ENCODE measurements at regions not wholly inside any gene's neighbourhood (a gene's known extent, or its start where the extent isn't known, plus 50 kb on each side); places are given as distances from the start of the nearest gene placed in this dataset.

DNA sequence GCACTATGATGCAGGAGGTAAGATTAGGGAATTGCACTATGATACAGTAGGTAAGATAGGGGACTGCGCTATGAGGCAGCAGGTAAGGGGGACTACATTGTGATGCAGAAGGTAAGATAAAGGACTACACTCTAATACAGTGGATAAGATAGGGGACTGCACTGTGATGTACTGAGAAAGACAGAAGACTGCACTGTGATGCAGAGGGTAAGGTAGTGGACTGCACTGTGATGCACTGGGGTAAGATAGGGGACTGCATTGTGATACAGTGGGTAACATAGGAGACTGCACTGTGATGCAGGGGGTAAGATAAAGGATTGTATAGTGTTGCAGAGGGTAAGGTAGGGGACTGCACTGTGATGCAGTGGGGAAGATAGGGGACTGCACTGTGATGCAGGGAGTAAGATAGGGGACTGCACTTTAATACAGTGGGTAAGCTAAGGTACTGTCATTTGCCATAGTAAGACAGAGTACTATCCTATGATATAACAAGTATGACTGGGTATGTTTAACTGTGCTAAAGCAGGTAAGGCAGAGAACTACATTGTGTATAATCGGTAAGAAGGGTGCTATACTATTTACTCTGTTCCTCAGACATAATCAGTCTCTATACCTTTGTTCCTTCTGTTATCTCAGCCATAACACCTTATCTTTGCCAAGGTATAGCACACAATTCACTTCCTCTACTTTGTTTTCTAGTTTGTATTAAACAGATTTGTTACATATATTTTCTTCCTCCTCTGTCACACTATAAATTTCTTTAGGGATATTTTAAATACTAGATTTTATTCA, 208.5 kb downstream of the BARHL2 start:
- Histone ChIP-seq H3K4me3 (ENCODE audit: control insufficient read depth in 1 of 2, extremely low read depth in 1 of 2, low read length in 1 of 2) (no peak overlapping the region), H3K36me3 (ENCODE audit: control insufficient read depth in 2 of 2, extremely low read depth in 1 of 2, insufficient read depth in 1 of 2, low read length in 1 of 2) (no peaks in the 10 kb centered on the region), H3K9me3 (no peaks in the 10 kb centered on the region), H3K27me3 (replicated peaks in 1 of 2; ENCODE audit: control insufficient read depth in 2 of 2, extremely low read depth in 1 of 2, insufficient read depth in 2 of 2, low read length in 1 of 2) (no peaks in the 10 kb centered on the region), H3K27ac (ENCODE audit: low read length) (no peak overlapping the region), H3K4me1 (ENCODE audit: control insufficient read depth in 1 of 2, extremely low read depth in 1 of 2, insufficient read depth in 2 of 2, low read length in 2 of 2) (no peaks in the 10 kb centered on the region)
- H3K36me3 Mint-ChIP-seq: no peaks in the 10 kb centered on the region
- WGBS (ENCODE audit: insufficient coverage): no CpG with 5 or more reads among the region's 2 CpGs
- no peak for ATAC-seq (replicated peaks in 1 of 4)
- peaks cover 2 to 3% of the 10 kb centered on the region in 2 donors for H3K27me3 Mint-ChIP-seq
- H3K9me3 Mint-ChIP-seq: peaks cover 0 to 1% (median 0%) of the 10 kb centered on the region in 3 donors
- ChIA-PET CTCF (no interaction called here), POLR2A (no interaction called here)
- H3K4me3 Mint-ChIP-seq: no peak overlapping the region
- H3K27ac Mint-ChIP-seq: no peak overlapping the region
- DNase-seq: no peak
- no peaks in the 10 kb centered on the region for H3K4me1 Mint-ChIP-seq

DNA sequence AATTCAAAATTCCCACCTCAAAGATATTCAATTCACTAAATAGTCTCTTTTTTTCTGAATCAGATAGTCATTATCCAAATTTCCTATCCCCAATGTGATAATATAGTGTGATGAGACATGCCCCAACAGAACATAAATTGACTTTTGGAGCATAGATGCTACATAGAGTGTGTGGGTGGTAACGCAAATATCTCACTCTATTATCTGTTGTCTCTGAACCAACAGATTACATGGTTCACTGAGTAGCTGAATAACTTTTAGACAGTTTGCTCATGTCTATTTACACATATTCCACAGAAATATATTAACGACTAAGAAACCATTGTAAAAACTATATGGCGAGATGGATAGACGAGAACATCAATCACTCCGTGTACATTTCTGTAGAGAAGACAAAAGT, 209.9 kb downstream of the BARHL2 start:
- H3K9me3 ChIP-seq: no peaks in the 10 kb centered on the region
- no peaks in the 10 kb centered on the region for H3K4me1 Mint-ChIP-seq
- no peaks in the 10 kb centered on the region for H3K27me3 ChIP-seq (replicated peaks in 1 of 2; ENCODE audit: control insufficient read depth in 2 of 2, extremely low read depth in 1 of 2, insufficient read depth in 2 of 2, low read length in 1 of 2)
- WGBS (ENCODE audit: insufficient coverage): no CpG with 5 or more reads among the region's 5 CpGs
- H3K4me3 ChIP-seq (ENCODE audit: control insufficient read depth in 1 of 2, extremely low read depth in 1 of 2, low read length in 1 of 2): no peak overlapping the region
- DNase-seq: no peak
- ATAC-seq (replicated peaks in 1 of 4): no peak
- no peaks in the 10 kb centered on the region for H3K36me3 Mint-ChIP-seq
- H3K36me3 ChIP-seq (ENCODE audit: control insufficient read depth in 2 of 2, extremely low read depth in 1 of 2, insufficient read depth in 1 of 2, low read length in 1 of 2): no peaks in the 10 kb centered on the region
- no peak overlapping the region for H3K27ac Mint-ChIP-seq
- CTCF ChIA-PET: no interaction called here
- H3K9me3 Mint-ChIP-seq: no peaks in the 10 kb centered on the region
- H3K27ac ChIP-seq (ENCODE audit: low read length): no peak overlapping the region
- POLR2A ChIA-PET: no interaction called here
- H3K27me3 Mint-ChIP-seq: peaks cover 0 to 3% of the 10 kb centered on the region in 2 donors
- H3K4me3 Mint-ChIP-seq: no peak overlapping the region
- H3K4me1 ChIP-seq (ENCODE audit: control insufficient read depth in 1 of 2, extremely low read depth in 1 of 2, insufficient read depth in 2 of 2, low read length in 2 of 2): no peaks in the 10 kb centered on the region

DNA sequence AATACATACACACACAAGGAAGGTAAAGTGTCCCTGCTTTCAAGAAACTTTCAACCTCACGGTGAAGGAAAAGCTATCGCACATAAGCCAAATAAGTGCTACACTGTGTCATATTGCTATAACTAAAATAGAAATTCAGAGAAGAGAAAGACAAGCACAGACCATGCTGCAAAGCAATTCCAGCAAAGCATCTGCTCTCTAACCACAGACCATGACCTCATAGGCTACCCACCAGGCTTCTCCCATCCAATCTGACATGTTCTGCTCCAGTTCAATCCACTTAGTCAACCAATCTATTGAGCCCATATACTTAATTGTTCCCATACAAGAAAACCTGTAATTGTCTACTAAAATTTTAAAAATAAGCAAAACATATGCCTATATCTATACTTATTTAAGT, 211.3 kb downstream of the BARHL2 start:
- CTCF ChIA-PET: no interaction called here
- no peaks in the 10 kb centered on the region for H3K4me1 ChIP-seq (ENCODE audit: control insufficient read depth in 1 of 2, extremely low read depth in 1 of 2, insufficient read depth in 2 of 2, low read length in 2 of 2)
- H3K27ac ChIP-seq (ENCODE audit: low read length): no peak overlapping the region
- ATAC-seq (replicated peaks in 1 of 4): no peak
- WGBS (ENCODE audit: insufficient coverage): no CpG with 5 or more reads among the region's 2 CpGs
- no peaks in the 10 kb centered on the region for H3K36me3 ChIP-seq (ENCODE audit: control insufficient read depth in 2 of 2, extremely low read depth in 1 of 2, insufficient read depth in 1 of 2, low read length in 1 of 2)
- no peak overlapping the region for H3K4me3 Mint-ChIP-seq
- H3K9me3 ChIP-seq: no peaks in the 10 kb centered on the region
- no peaks in the 10 kb centered on the region for H3K4me1 Mint-ChIP-seq
- POLR2A ChIA-PET: no interaction called here
- H3K27me3 Mint-ChIP-seq: peaks cover 0 to 3% of the 10 kb centered on the region in 2 donors
- no peak overlapping the region for H3K27ac Mint-ChIP-seq
- no peak for DNase-seq
- H3K27me3 ChIP-seq (replicated peaks in 1 of 2; ENCODE audit: control insufficient read depth in 2 of 2, extremely low read depth in 1 of 2, insufficient read depth in 2 of 2, low read length in 1 of 2): no peaks in the 10 kb centered on the region
- no peaks in the 10 kb centered on the region for H3K36me3 Mint-ChIP-seq
- H3K9me3 Mint-ChIP-seq: no peaks in the 10 kb centered on the region
- H3K4me3 ChIP-seq (ENCODE audit: control insufficient read depth in 1 of 2, extremely low read depth in 1 of 2, low read length in 1 of 2): no peak overlapping the region

- no peaks in the 10 kb centered on the region for H3K4me1 Mint-ChIP-seq
- no peak overlapping the region for H3K4me3 Mint-ChIP-seq
- no CpG with 5 or more reads among the region's 1 CpG for WGBS (ENCODE audit: insufficient coverage)
- no peak overlapping the region for H3K4me3 ChIP-seq (ENCODE audit: control insufficient read depth in 1 of 2, extremely low read depth in 1 of 2, low read length in 1 of 2)
- H3K36me3 ChIP-seq (ENCODE audit: control insufficient read depth in 2 of 2, extremely low read depth in 1 of 2, insufficient read depth in 1 of 2, low read length in 1 of 2): no peaks in the 10 kb centered on the region
- no peaks in the 10 kb centered on the region for H3K9me3 Mint-ChIP-seq
- no peaks in the 10 kb centered on the region for H3K9me3 ChIP-seq
- POLR2A ChIA-PET: no interaction called here
- ATAC-seq (replicated peaks in 1 of 4) (no peak), DNase-seq (no peak)
- no peak overlapping the region for H3K27ac ChIP-seq (ENCODE audit: low read length)
- no peaks in the 10 kb centered on the region for H3K36me3 Mint-ChIP-seq
- no peaks in the 10 kb centered on the region for H3K4me1 ChIP-seq (ENCODE audit: control insufficient read depth in 1 of 2, extremely low read depth in 1 of 2, insufficient read depth in 2 of 2, low read length in 2 of 2)
- CTCF ChIA-PET: no interaction called here
- H3K27me3 ChIP-seq (replicated peaks in 1 of 2; ENCODE audit: control insufficient read depth in 2 of 2, extremely low read depth in 1 of 2, insufficient read depth in 2 of 2, low read length in 1 of 2): no peaks in the 10 kb centered on the region
- H3K27me3 Mint-ChIP-seq: peaks cover 0 to 10% of the 10 kb centered on the region in 2 donors
- H3K27ac Mint-ChIP-seq: no peak overlapping the region
These were observed 212.6 kb downstream of the BARHL2 start for GRCh38 chr1:90504509-90504908.

GRCh38 chr1:90502696-90503095, 214.4 kb downstream of the BARHL2 start:
- Mint-ChIP-seq H3K9me3 (no peaks in the 10 kb centered on the region), H3K27me3 (peaks cover 0 to 10% of the 10 kb centered on the region in 2 donors), H3K4me1 (no peaks in the 10 kb centered on the region), H3K27ac (no peak overlapping the region), H3K4me3 (no peak overlapping the region), H3K36me3 (no peaks in the 10 kb centered on the region)
- Histone ChIP-seq H3K27me3 (replicated peaks in 1 of 2; ENCODE audit: control insufficient read depth in 2 of 2, extremely low read depth in 1 of 2, insufficient read depth in 2 of 2, low read length in 1 of 2) (no peaks in the 10 kb centered on the region), H3K4me1 (ENCODE audit: control insufficient read depth in 1 of 2, extremely low read depth in 1 of 2, insufficient read depth in 2 of 2, low read length in 2 of 2) (no peaks in the 10 kb centered on the region), H3K36me3 (ENCODE audit: control insufficient read depth in 2 of 2, extremely low read depth in 1 of 2, insufficient read depth in 1 of 2, low read length in 1 of 2) (no peaks in the 10 kb centered on the region), H3K4me3 (ENCODE audit: control insufficient read depth in 1 of 2, extremely low read depth in 1 of 2, low read length in 1 of 2) (no peak overlapping the region), H3K27ac (ENCODE audit: low read length) (no peak overlapping the region), H3K9me3 (no peaks in the 10 kb centered on the region)
- ATAC-seq (replicated peaks in 1 of 4) (no peak), DNase-seq (no peak)
- WGBS (ENCODE audit: insufficient coverage): no CpG with 5 or more reads among the region's 1 CpG
- CTCF ChIA-PET: no interaction called here
- POLR2A ChIA-PET: no interaction called here

GRCh38 chr1:90502194-90502593, 214.9 kb downstream of the BARHL2 start:
- WGBS (ENCODE audit: insufficient coverage): 67% methylated on average over 5 of the region's 7 CpGs
- Mint-ChIP-seq H3K4me1 (no peaks in the 10 kb centered on the region), H3K9me3 (no peaks in the 10 kb centered on the region), H3K4me3 (no peak overlapping the region), H3K27me3 (peaks cover 0 to 8% of the 10 kb centered on the region in 2 donors), H3K27ac (no peak overlapping the region), H3K36me3 (no peaks in the 10 kb centered on the region)
- Histone ChIP-seq H3K27me3 (replicated peaks in 1 of 2; ENCODE audit: control insufficient read depth in 2 of 2, extremely low read depth in 1 of 2, insufficient read depth in 2 of 2, low read length in 1 of 2) (no peaks in the 10 kb centered on the region), H3K4me1 (ENCODE audit: control insufficient read depth in 1 of 2, extremely low read depth in 1 of 2, insufficient read depth in 2 of 2, low read length in 2 of 2) (no peaks in the 10 kb centered on the region), H3K27ac (ENCODE audit: low read length) (no peak overlapping the region), H3K9me3 (no peaks in the 10 kb centered on the region), H3K4me3 (ENCODE audit: control insufficient read depth in 1 of 2, extremely low read depth in 1 of 2, low read length in 1 of 2) (no peak overlapping the region), H3K36me3 (ENCODE audit: control insufficient read depth in 2 of 2, extremely low read depth in 1 of 2, insufficient read depth in 1 of 2, low read length in 1 of 2) (no peaks in the 10 kb centered on the region)
- POLR2A ChIA-PET: no interaction called here
- ATAC-seq (replicated peaks in 1 of 4) (no peak), DNase-seq (no peak)
- CTCF ChIA-PET: no interaction called here

DNA sequence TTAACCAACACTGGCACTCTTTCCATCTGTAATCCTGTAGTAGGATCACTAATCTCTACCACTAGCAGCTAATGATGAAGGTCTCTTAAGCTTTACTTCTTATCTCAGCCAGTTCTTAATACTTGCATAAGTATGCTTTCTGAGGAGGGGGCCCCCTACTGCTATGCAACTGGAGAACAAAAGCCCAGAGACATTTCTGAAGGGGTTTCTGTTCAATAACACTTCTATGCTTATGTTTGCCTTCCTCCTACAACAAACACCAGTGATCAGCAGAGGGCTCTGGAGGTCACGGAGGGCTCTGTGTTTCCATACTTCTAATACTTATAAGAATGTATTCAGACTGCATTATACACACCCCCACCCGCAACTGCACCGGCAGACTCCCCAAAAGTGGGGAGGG, 215.8 kb downstream of the BARHL2 start:
- Histone ChIP-seq H3K36me3 (ENCODE audit: control insufficient read depth in 2 of 2, extremely low read depth in 1 of 2, insufficient read depth in 1 of 2, low read length in 1 of 2) (no peaks in the 10 kb centered on the region), H3K27me3 (replicated peaks in 1 of 2; ENCODE audit: control insufficient read depth in 2 of 2, extremely low read depth in 1 of 2, insufficient read depth in 2 of 2, low read length in 1 of 2) (no peaks in the 10 kb centered on the region), H3K9me3 (no peaks in the 10 kb centered on the region), H3K4me3 (ENCODE audit: control insufficient read depth in 1 of 2, extremely low read depth in 1 of 2, low read length in 1 of 2) (no peak overlapping the region), H3K4me1 (ENCODE audit: control insufficient read depth in 1 of 2, extremely low read depth in 1 of 2, insufficient read depth in 2 of 2, low read length in 2 of 2) (no peaks in the 10 kb centered on the region), H3K27ac (ENCODE audit: low read length) (no peak overlapping the region)
- CTCF ChIA-PET: no interaction called here
- no peak overlapping the region for H3K27ac Mint-ChIP-seq
- H3K27me3 Mint-ChIP-seq: peaks cover 0 to 6% of the 10 kb centered on the region in 2 donors
- no peaks in the 10 kb centered on the region for H3K4me1 Mint-ChIP-seq
- no peak for DNase-seq
- no peaks in the 10 kb centered on the region for H3K36me3 Mint-ChIP-seq
- no peak for ATAC-seq (replicated peaks in 1 of 4)
- WGBS (ENCODE audit: insufficient coverage): no CpG with 5 or more reads among the region's 3 CpGs
- no peak overlapping the region for H3K4me3 Mint-ChIP-seq
- POLR2A ChIA-PET: no interaction called here
- H3K9me3 Mint-ChIP-seq: no peaks in the 10 kb centered on the region

All from T-cell (primary cell).